ENCODE measurements at regions not wholly inside any gene's neighbourhood (a gene's known extent, or its start where the extent isn't known, plus 50 kb on each side); places are given as distances from the start of the nearest gene placed in this dataset.

DNA sequence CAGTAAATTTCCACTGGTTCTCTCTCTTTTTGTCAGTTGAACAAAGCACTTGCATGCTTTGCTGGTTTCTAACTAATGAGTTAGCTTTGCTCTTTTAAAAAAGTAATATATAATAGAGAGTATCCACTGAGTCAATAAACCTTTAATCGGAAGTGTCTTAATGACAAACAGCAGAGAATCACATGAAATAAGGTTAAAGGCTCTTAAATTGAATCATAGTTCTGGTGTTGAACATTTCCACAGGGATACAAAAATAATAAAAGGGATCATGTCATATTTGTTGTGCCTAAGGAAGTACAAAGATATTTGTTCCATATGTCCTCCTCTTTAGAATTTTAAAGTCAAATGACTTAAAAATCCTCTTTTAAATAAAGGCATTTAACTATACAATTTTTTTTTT lies 362.6 kb downstream of the LRIG3 start:
- in situ Hi-C loops (cut with HindIII; ENCODE audit: low pct_ligation_motif_present, low pct_unique_long_range_greater_than_20kb, low sequenced_read_pairs), result no loop called here
- DNase-seq, result no peak

DNA sequence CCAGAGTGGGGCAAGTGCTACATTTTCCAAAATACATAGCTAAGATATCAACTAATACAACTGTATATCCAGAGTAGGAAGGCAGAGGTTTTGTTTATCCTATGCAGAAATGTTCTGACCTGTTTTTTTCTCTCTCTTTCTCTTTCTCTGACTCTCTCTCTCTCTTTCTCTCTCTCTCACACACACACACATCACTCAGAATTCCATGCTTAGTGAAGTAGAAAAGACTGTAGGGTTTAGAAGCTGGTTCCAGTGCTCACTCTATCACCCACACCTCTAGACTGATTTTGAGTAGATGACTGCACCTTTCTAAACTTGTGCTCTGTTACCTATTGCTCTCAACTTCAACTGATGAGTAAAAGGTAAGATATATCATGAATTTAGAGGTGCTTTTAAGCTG lies 356.7 kb downstream of the LRIG3 start:
- in situ Hi-C loops (cut with HindIII; ENCODE audit: low pct_ligation_motif_present, low pct_unique_long_range_greater_than_20kb, low sequenced_read_pairs), result no loop called here
- DNase-seq, result no peak

DNA sequence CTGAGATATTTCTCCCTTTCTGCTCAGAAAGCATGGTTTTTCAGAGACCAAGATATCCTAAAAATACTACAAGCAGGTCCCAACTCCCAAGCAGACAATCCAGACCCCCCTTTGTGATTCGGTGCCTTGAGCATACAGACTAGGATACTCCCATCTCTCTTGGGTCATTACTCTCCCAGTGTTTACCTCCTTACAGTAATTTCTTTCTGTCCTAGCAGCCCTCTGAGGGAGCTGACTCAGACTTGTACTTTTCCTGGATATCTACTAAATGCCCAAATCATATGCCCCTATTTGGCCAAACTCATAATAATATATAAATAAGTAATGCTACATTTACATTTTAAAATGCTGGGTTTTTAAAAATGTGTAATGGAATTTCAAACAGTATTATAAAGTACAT lies 355.6 kb downstream of the LRIG3 start:
- DNase-seq, result no peak
- in situ Hi-C loops (cut with HindIII; ENCODE audit: low pct_ligation_motif_present, low pct_unique_long_range_greater_than_20kb, low sequenced_read_pairs), result no loop called here

DNA sequence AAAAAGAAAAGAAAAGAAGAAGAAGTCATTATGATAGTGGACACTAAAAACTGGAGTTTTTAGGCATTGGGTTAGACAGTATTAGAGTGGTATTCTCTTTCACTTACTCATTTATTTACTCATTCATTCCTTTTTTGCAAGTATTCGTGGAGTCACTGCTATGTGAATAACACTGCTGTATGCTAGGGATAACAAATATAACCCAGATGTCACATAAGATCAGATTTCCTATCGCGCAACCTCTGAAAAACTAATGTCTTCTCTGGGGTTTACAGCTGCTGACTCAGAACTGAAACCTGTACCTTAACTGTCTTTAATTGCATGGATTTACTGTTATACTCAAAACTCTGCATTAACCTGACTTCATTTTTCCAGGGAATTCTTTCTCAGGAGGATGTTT lies 353.7 kb downstream of the LRIG3 start:
- in situ Hi-C loops (cut with HindIII; ENCODE audit: low pct_ligation_motif_present, low pct_unique_long_range_greater_than_20kb, low sequenced_read_pairs), result no loop called here

DNA sequence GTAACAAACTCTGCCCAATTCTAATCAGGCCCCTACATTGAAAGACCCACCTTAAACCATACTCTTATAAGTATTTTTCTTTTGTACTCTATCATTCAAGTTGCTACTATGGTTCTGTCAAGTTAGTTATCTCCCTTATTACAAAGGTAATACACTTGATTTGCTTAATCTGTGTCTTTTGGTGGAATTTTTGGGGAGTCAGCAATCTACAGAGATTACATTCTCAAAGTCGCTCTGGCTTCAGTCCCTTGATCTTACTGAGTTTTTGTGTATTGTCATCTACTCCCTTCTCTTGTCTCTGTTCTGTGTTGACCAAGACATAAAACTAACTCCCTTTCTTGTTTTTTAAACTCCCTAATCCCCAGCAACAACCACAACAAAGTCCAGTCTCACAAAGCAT lies 353.1 kb downstream of the LRIG3 start:
- in situ Hi-C loops (cut with HindIII; ENCODE audit: low pct_ligation_motif_present, low pct_unique_long_range_greater_than_20kb, low sequenced_read_pairs), result no loop called here
- DNase-seq, result no peak

More for the DNA sequence above, 353.7 kb downstream of the LRIG3 start:
- DNase-seq, result no peak

DNA sequence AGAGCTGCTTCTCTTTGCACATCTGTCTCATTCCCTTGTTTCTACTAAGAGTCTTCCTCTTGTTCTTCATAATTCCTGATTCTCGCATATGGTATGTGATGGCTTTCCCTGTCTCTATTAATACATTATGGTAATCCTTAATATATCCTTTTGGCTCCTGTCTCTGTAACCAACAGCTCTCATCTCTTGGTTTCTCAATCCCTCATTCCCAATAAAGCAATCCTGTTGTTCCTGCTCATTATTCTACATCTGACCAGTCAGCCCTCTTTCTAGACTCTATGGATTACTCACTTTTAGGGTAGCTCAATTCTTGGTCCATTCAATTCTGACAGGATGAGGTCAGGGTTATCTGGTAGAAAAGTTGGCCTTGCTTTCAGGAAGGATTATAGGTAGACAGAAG lies 349.9 kb downstream of the LRIG3 start:
- in situ Hi-C loops (cut with HindIII; ENCODE audit: low pct_ligation_motif_present, low pct_unique_long_range_greater_than_20kb, low sequenced_read_pairs), result no loop called here
- DNase-seq, result no peak

DNA sequence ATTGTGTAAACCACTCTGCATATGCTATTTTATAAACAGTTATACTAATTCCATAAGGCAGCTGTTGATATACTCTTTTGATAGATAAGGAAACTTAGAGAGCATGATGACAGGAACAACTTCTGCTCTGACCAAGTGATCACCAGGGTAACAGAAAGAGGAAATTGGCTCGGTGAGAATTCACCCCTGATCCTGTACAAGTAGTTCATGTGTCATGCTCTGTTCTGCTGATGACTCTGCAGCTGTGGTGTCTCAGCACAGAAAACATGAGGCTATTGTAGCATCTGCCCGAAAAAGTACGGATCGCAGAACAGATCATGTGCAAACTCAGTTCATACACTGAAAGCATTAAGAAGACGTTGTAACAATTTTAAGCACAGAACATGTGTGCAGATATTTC lies 345.0 kb downstream of the LRIG3 start:
- in situ Hi-C loops (cut with HindIII; ENCODE audit: low pct_ligation_motif_present, low pct_unique_long_range_greater_than_20kb, low sequenced_read_pairs), result no loop called here
- no peak for DNase-seq

DNA sequence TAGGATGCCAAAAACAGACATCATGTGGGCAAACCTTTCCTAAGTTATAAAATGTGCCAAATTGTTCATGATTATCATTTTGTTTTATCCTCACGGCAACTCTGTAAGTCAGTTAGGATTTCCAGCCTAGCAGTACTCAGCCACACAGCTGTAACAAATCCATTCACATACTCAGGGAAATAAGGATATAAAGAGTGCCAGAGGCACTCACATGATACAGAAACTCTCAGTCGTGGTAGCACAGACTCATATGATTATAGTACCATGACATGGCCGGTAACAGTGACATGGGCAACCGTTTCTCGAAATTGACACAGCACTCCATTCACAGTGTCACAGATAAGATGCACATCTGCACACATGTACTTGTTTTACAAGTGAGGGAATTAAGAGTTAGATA lies 344.2 kb downstream of the LRIG3 start:
- no peak for DNase-seq
- in situ Hi-C loops (cut with HindIII; ENCODE audit: low pct_ligation_motif_present, low pct_unique_long_range_greater_than_20kb, low sequenced_read_pairs), result no loop called here

DNA sequence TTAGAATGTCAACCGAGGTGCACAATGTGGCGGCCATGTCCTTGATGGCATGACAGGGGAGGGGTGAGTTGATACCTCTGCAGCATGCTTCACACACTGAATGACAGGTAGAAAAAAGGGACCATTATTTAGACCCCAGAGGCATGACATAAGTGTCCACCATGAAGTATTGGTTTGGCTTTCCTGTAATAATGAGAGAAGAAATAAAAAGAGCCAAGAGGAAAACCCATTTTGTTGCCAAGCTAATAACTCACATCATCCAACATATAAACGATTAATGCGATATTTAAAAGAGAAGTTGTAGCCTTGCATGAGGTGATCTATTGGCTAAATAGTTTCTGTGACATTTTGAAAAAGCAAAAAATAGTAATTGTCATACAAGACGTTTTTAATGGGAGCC lies 343.4 kb downstream of the LRIG3 start:
- no peak for DNase-seq
- in situ Hi-C loops (cut with HindIII; ENCODE audit: low pct_ligation_motif_present, low pct_unique_long_range_greater_than_20kb, low sequenced_read_pairs), result no loop called here

DNA sequence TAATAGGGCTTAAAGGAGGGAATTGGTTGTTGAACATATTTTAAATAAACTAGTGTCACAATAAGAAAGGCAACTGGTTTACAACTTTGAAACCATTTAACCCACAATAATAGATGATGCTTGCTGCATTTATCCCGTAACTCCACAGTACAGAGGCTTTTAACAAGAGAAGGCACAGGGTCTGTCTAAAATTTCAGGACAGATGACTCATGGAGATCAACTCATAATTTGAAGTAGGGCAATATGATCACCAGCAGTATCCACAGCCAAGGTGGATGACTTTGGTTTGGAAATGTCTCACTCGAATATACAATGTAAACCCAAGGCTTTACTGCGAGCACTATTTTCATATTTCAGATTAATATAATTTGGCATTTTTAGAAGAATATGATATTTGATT lies 340.2 kb downstream of the LRIG3 start:
- in situ Hi-C loops (cut with HindIII; ENCODE audit: low pct_ligation_motif_present, low pct_unique_long_range_greater_than_20kb, low sequenced_read_pairs), result no loop called here
- no peak for DNase-seq

DNA sequence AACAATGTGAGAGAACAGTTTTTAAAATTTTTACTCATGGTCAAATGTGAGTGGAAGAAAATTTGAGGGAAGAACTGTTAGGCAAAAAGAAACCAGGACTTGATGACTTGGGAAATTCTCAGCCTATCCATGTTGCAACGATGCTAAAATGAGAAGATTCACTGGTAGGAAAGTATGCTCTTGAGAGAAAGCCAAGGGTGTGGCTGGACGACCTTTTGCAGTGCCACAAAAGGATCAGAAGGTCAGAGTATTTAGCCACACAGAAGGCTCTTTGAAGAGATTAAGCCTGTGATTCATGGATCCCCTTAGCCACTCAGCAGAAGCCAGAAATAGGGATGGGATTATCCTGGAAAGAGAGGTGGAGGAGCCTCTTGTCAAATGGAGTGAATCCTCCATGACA lies 336.8 kb downstream of the LRIG3 start:
- DNase-seq, result no peak
- in situ Hi-C loops (cut with HindIII; ENCODE audit: low pct_ligation_motif_present, low pct_unique_long_range_greater_than_20kb, low sequenced_read_pairs), result no loop called here

DNA sequence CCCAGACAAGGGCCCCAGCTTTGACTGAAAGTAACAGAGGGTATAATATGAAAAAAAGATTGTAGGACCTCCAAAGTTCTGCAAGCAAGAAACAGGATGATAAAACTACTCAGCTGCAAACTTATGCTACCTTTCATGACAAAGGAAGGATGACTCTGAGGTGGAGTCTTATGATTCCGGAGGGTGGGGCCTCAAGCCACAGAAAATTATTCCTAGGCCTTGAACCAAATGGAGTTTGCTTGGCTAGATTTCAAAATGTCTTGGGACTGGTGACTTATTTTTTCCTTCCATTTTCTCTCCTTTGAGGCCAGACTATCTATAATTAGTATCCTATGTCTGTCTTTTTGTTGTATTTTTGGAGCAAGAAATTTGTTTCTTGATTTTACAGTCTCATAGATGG lies 336.4 kb downstream of the LRIG3 start:
- in situ Hi-C loops (cut with HindIII; ENCODE audit: low pct_ligation_motif_present, low pct_unique_long_range_greater_than_20kb, low sequenced_read_pairs), result no loop called here
- DNase-seq, result no peak

DNA sequence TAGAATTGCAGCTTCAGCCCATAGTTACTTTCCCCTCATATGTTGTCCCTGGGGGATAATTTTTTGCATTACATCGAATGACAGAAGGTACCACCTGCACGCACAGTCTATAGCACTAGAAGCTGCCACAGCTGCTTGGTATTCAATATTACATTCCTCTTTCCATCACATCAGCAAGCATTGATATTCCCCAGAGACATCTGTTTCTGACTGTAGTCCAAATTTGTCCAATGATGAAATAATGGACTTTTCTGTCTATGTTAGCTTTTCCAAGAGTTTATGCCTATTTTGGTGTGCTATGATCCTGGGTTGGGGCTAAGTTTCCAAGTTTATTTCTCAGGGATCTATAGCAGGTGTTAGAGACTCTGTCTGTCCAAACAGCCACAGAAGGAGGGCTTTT lies 335.4 kb downstream of the LRIG3 start:
- DNase-seq, result no peak
- in situ Hi-C loops (cut with HindIII; ENCODE audit: low pct_ligation_motif_present, low pct_unique_long_range_greater_than_20kb, low sequenced_read_pairs), result no loop called here

DNA sequence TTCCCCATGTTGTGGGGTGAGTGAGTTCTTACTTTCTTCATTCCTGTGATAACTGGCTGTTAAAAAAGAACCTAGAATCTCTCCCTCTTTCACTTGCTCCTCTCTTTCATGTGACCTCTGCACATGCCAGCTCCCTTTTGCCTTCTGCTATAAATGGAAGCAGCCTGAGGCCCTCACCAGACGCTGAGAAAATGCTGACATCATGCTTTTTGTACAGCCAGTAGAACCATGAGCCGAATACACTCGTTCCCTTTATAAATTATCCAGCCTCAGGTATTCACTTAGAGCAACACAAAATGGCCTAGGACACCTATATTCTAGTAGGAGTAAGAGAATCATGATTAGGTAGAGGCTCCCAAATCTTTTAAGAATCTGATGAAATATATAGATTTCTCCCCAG lies 333.5 kb downstream of the LRIG3 start:
- DNase-seq, result no peak
- in situ Hi-C loops (cut with HindIII; ENCODE audit: low pct_ligation_motif_present, low pct_unique_long_range_greater_than_20kb, low sequenced_read_pairs), result no loop called here

DNA sequence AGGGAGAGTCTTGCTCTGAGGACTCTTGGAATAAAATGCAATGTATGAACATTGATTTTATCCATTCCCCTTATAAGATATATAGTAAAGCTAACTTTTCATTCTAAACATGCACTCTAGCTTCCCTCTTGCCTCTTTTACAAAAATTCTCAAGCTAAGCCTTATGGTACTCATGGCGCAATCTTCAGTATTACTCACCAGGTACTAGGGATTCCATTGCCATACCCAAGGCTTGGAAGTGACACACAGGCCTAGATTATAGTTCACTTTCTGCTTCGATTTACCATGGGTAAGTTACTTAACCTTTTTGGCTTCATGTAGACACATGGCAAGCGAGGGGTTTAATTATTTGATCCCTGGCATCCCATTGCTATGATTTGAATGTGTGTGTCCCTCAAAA lies 331.5 kb downstream of the LRIG3 start:
- in situ Hi-C loops (cut with HindIII; ENCODE audit: low pct_ligation_motif_present, low pct_unique_long_range_greater_than_20kb, low sequenced_read_pairs), result no loop called here
- no peak for DNase-seq

DNA sequence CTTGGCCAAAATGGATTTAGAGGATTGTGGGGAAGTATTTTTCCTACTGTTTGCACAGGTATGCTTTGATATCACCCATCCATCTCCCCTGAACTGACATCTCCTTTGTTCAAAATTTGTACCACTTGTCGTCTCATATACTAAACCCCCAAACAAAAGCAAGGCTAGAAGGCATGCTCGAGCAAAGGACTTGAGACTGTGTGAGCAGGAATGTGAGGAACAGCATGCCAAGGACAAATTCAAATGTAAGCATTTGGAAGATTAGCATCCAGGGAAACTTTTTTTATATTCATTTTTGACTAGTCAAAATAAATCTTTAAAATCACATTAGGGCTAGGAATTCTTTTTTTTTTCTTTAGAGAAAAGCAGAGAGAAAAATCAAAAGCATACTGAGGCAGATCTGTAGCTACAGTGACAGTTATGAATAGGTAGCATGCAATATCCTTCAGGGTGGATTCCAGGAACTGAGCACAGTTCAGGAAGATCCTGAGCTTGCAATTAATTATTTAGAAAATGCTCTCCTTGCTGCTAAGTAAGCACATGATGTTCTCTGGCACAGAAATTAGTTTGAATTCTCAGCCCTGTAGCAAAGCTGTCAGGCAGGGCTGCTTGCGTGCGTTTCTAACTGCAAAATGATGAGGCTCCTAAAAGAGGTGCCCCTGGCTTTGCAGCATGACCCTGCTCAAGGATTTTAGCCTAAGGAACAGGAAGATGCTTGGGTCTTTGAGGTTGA lies 327.7 kb downstream of the LRIG3 start:
- in situ Hi-C loops (cut with HindIII; ENCODE audit: low pct_ligation_motif_present, low pct_unique_long_range_greater_than_20kb, low sequenced_read_pairs), result no loop called here
- no peak for DNase-seq

DNA sequence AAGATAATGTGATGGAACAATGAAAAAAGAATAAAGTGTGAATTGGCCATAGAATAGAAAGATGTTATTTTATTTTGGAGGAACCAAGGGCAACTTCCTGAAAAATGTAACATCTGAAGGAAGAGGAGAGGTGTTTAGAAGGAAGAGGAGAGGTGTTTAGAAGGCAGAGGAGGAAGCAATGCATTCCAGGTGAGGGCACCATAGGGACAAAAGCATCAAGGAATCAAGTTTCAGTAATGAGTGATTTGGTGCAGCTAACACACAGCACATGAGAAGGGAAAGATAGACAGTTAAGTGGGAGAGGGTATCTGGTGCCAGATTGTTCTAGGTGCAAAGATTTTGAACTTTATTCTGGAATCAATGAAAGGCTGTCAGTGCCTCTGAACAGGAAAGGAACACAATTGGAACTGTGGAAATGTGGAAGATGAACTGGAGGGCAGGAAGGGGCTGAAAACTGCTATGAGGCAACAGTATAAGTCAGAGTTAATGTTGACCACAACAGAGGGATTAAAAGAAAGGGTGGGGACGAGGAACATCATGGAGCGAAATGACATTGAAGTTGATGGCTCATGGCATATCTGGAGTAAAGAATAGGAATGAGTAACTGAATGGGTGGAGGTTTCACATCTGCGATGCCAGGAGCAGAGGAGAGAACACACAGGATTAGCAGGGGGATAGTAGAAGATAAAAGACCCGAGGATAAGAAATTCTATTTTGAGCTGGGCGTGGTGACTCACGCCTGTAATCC lies 326.6 kb downstream of the LRIG3 start:
- in situ Hi-C loops (cut with HindIII; ENCODE audit: low pct_ligation_motif_present, low pct_unique_long_range_greater_than_20kb, low sequenced_read_pairs), result no loop called here
- DNase-seq, result no peak

DNA sequence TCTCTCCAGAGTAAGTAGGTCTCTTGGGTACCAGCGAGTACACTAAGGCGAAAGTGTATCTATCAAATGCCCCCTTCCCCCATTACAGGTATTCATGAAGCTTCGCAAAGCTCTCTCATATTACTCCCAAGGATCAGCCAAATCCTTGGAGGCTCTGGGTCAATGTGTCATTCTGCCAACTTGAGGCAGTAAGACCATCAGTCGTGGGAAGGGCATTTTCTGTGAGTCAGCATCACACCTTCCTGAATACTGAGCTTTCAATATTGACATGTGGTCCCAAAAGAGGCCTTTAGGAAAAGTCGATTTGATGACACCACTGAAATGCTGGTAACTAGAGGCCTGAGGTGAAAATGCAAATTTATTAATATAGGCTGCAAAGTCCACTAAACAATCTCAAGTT lies 323.9 kb downstream of the LRIG3 start:
- in situ Hi-C loops (cut with HindIII; ENCODE audit: low pct_ligation_motif_present, low pct_unique_long_range_greater_than_20kb, low sequenced_read_pairs), result no loop called here
- no peak for DNase-seq

DNA sequence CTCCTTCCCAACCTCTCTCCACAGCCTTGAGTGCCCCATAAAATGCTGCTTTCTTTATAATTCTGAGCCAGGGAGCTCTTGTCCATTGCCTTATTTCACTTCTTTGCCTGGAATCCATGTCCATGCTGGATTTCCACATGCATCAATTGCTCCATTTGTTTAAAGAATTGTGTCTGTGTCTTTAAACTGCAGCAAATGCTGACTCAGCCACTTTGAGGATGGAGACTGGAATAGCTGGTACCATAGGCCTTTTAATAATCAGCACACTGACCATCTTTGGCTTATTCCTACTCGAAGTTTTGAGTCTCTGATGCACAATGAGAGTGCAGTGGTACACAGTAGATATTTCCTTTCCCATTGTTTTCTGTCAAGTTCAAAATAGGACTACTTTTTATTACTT lies 318.8 kb downstream of the LRIG3 start:
- in situ Hi-C loops (cut with HindIII; ENCODE audit: low pct_ligation_motif_present, low pct_unique_long_range_greater_than_20kb, low sequenced_read_pairs), result no loop called here
- no peak for DNase-seq

DNA sequence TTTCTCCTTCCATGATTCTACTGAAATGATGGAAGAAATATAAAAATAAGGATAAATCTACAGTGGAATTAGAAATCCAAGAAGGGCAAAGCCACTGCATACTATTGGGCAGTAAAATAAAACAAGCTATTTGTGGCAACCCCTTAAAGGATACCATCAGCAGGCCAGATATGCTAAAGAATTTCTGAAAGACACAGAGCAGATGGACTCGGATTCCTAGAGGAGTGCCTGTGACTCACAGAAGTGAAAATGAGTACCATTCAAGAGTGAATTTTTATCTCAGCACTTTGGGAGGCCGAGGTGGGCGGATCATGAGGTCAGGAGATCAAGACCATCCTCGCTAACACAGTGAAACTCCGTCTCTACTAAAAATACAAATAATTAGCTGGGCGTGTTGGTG lies 318.1 kb downstream of the LRIG3 start:
- no peak for DNase-seq
- in situ Hi-C loops (cut with HindIII; ENCODE audit: low pct_ligation_motif_present, low pct_unique_long_range_greater_than_20kb, low sequenced_read_pairs), result no loop called here

Data from ACHN (cell line).